Hepatocyte (in vitro differentiated cells): ENCODE measurements at regions not wholly inside any gene's neighbourhood (a gene's known extent, or its start where the extent isn't known, plus 50 kb on each side); places are given as distances from the start of the nearest gene placed in this dataset.

Experiments used
- DNase-seq: peaks from one replicate; pipeline ENCODE4 v3.0.0-alpha.2; 2016; ENCODE audit warnings: low spot score
- H2AFZ ChIP-seq: fragments of 200-600 bp; sonication (generic); 2 replicates; pipeline ENCODE4 v1.6.0; 2016; ENCODE audit warnings: antibody characterized with exemption, mild to moderate bottlenecking
- H3K27ac ChIP-seq: fragments of 200-600 bp; sonication (generic); 2 replicates; pipeline ENCODE4 v1.5.1; 2016; ENCODE audit warnings: mild to moderate bottlenecking
- H3K27me3 ChIP-seq: fragments of 200-600 bp; sonication (generic); 2 replicates; pipeline ENCODE4 v1.6.1; 2016
- H3K36me3 ChIP-seq: fragments of 200-600 bp; sonication (generic); replicated peaks from 2 replicates; pipeline ENCODE4 v1.5.1; 2016; ENCODE audit warnings: low read depth; ENCODE audit not compliant: insufficient read depth
- H3K4me1 ChIP-seq: fragments of 200-600 bp; sonication (generic); 2 replicates; pipeline ENCODE4 v1.5.1; 2016; ENCODE audit warnings: mild to moderate bottlenecking, moderate library complexity; ENCODE audit not compliant: insufficient read depth
- H3K4me2 ChIP-seq: fragments of 200-600 bp; sonication (generic); 2 replicates; pipeline ENCODE4 v1.6.0; 2016
- H3K4me3 ChIP-seq: fragments of 200-600 bp; sonication (generic); 2 replicates; pipeline ENCODE4 v1.5.1; 2016; ENCODE audit warnings: mild to moderate bottlenecking
- H3K79me2 ChIP-seq: fragments of 200-600 bp; sonication (generic); 2 replicates; pipeline ENCODE4 v1.6.0; 2017; ENCODE audit warnings: mild to moderate bottlenecking
- H3K9me2 ChIP-seq: fragments of 200-600 bp; sonication (generic); replicated peaks from 2 replicates; pipeline ENCODE4 v1.6.0; 2017; ENCODE audit warnings: mild to moderate bottlenecking; ENCODE audit not compliant: insufficient read depth
- H3K9me3 ChIP-seq: fragments of 200-600 bp; sonication (generic); 2 replicates; pipeline ENCODE4 v1.5.1; 2016; ENCODE audit warnings: low read depth, mild to moderate bottlenecking
- H4K20me1 ChIP-seq: fragments of 200-600 bp; sonication (generic); 2 replicates; pipeline ENCODE4 v1.6.0; 2016; ENCODE audit warnings: mild to moderate bottlenecking; ENCODE audit not compliant: insufficient read depth, poor library complexity, severe bottlenecking
- CTCF ChIP-seq: fragments of 200-600 bp; sonication (generic); IDR thresholded peaks from 2 replicates; pipeline ENCODE4 v1.5.1; 2016; ENCODE audit warnings: antibody characterized with exemption, mild to moderate bottlenecking; ENCODE audit not compliant: poor library complexity
- EZH2 ChIP-seq: fragments of 200-600 bp; sonication (generic); IDR thresholded peaks from 2 replicates; pipeline ENCODE4 v1.6.1; 2016; ENCODE audit warnings: antibody characterized with exemption, mild to moderate bottlenecking, borderline replicate concordance
- EZH2phosphoT487 ChIP-seq: fragments of 200-600 bp; sonication (generic); IDR thresholded peaks from one replicate; pipeline ENCODE4 v1.6.1; 2018; ENCODE audit warnings: antibody characterized with exemption, mild to moderate bottlenecking, low read depth, moderate library complexity; ENCODE audit not compliant: unreplicated experiment, severe bottlenecking
- WGBS: methylation state at CpG from one replicate; pipeline ENCODE4 v1.1.6; 2016; ENCODE audit warnings: low lambda C conversion rate; ENCODE audit errors: missing lambda C conversion rate; 5-methylcytosine and 5-hydroxymethylcytosine counted together

DNA sequence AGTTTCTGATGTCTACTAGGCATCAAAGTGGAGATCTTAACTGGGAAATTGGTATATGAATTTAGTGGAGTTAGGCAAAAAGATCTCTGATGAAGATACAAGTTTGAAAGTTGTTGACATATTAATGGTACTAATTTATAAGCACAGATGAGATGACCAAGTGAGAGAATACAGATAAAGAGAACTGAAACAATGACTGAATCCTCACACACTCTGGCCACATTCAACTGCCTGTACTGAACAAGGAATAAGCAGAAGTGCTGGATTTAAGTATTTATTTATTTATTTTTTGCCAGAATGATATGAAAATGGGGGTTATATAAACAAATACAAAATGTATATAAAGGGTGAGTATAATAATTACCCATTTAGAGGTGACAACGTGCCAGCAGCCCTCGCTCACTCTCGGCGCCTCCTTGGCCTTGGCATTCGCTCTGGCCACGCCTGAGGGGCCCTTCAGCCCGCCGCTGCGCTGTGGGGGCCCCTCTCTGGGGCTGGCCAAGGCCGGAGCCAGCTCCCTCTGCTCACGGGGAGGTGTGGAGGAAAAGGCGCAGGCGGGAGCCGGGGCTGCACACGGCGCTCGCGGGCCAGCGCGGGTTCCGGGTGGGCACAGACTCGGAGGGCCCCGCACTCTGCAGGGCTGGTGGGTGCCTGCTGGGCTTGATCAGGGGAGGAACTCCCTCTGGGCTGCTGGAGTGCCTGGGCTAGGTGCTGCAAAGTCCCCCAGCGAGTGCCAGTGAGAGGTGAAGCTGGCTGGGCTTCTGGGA, 1363.9 kb upstream of the CRIM1 start:
- no peaks in the 10 kb centered on the region for H3K79me2 ChIP-seq

GRCh38 chr2:34985474-34985873, 1370.1 kb upstream of the CRIM1 start:
- H3K4me2 ChIP-seq, result no peak overlapping the region
- no peaks in the 10 kb centered on the region for H3K9me2 ChIP-seq
- no peaks in the 10 kb centered on the region for H3K36me3 ChIP-seq
- H2AFZ ChIP-seq, result no peak overlapping the region
- no peak for TF ChIP-seq EZH2phosphoT487
- TF ChIP-seq EZH2, result no peak
- no peak for TF ChIP-seq CTCF
- no peak overlapping the region for H3K27ac ChIP-seq
- DNase-seq, result no peak
- H3K4me1 ChIP-seq, result no peaks in the 10 kb centered on the region
- H3K27me3 ChIP-seq, result no peaks in the 10 kb centered on the region
- no peaks in the 10 kb centered on the region for H3K79me2 ChIP-seq
- H4K20me1 ChIP-seq, result no peaks in the 10 kb centered on the region
- H3K9me3 ChIP-seq, result no peaks in the 10 kb centered on the region
- no peak overlapping the region for H3K4me3 ChIP-seq

More for the DNA sequence above, 1363.9 kb upstream of the CRIM1 start:
- Histone ChIP-seq H4K20me1 (no peaks in the 10 kb centered on the region), H3K4me2 (no peak overlapping the region), H2AFZ (no peak overlapping the region), H3K4me3 (no peak overlapping the region), H3K36me3 (no peaks in the 10 kb centered on the region), H3K4me1 (no peaks in the 10 kb centered on the region), H3K9me3 (no peaks in the 10 kb centered on the region), H3K9me2 (peaks cover 5% of the 10 kb centered on the region), H3K27me3 (no peaks in the 10 kb centered on the region), H3K27ac (no peak overlapping the region)
- no peak for DNase-seq
- WGBS, result 96% methylated on average over 23 of the region's 24 CpGs
- TF ChIP-seq EZH2, result no peak
- no peak for TF ChIP-seq EZH2phosphoT487
- no peak for TF ChIP-seq CTCF

DNA sequence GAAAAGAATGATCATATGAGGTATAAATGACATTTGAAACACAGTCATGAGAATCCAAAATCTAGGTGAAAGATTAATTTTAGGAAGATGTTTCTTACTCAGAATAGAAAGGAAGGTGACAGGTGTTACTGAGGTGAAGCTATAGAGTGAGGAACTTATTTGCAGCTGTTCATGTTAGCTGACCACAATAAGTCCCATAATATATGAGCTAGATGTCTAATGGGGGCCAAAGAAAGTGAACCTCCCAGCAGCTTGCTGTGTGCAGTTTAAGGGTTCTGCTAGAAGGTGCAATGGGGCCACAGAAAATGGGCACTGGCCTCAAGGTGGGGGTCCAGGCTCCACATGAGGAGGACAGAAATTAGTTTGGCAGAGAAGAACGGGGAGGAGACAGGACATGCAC, 1374.9 kb upstream of the CRIM1 start:
- Histone ChIP-seq H3K4me3 (no peak overlapping the region), H3K9me2 (no peaks in the 10 kb centered on the region)
- TF ChIP-seq CTCF (no peak), EZH2 (no peak), EZH2phosphoT487 (no peak)

DNA sequence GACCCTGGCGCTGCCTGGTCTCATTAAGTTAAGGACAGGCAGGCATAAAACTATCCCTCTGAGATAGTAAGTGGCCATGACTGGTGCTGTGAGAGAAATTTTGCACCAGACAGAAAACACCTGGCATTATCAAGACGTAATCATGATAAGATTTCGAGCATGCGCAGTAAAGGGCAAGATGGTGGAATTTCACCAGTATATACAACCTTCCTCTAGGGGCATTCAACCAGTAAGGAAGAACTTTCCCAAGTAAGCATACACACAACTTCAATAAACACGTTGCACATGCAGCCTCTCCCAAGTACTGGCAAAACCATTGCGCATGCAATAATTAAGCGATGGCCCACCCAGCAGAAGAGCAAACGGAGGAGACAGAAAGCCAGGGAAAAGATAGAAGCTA, 1376.4 kb upstream of the CRIM1 start:
- no peaks in the 10 kb centered on the region for H3K27me3 ChIP-seq
- H4K20me1 ChIP-seq, result no peaks in the 10 kb centered on the region
- no peak for TF ChIP-seq EZH2
- no peak for TF ChIP-seq EZH2phosphoT487
- no peak for TF ChIP-seq CTCF
- no peaks in the 10 kb centered on the region for H3K9me2 ChIP-seq
- H3K4me3 ChIP-seq, result no peak overlapping the region
- H2AFZ ChIP-seq, result no peak overlapping the region
- WGBS, result 85% methylated on average over 8 of the region's 8 CpGs
- H3K9me3 ChIP-seq, result no peaks in the 10 kb centered on the region
- H3K4me1 ChIP-seq, result no peaks in the 10 kb centered on the region
- no peak overlapping the region for H3K4me2 ChIP-seq
- H3K27ac ChIP-seq, result no peak overlapping the region
- DNase-seq, result no peak
- H3K79me2 ChIP-seq, result no peaks in the 10 kb centered on the region
- no peaks in the 10 kb centered on the region for H3K36me3 ChIP-seq

More for the DNA sequence above, 1374.9 kb upstream of the CRIM1 start:
- Histone ChIP-seq H3K79me2 (no peaks in the 10 kb centered on the region), H3K9me3 (no peaks in the 10 kb centered on the region), H4K20me1 (no peaks in the 10 kb centered on the region), H2AFZ (no peak overlapping the region), H3K27me3 (no peaks in the 10 kb centered on the region), H3K27ac (no peak overlapping the region), H3K4me2 (no peak overlapping the region), H3K36me3 (no peaks in the 10 kb centered on the region), H3K4me1 (no peaks in the 10 kb centered on the region)
- no peak for DNase-seq
- 100% methylated on average over 1 of the region's 1 CpG for WGBS
